22Rv1 (cell line): ENCODE measurements at regions not wholly inside any gene's neighbourhood (a gene's known extent, or its start where the extent isn't known, plus 50 kb on each side); places are given as distances from the start of the nearest gene placed in this dataset.

Source experiments
- H3K27ac ChIP-seq: fragments of 450-650 bp; 2 replicates; pipeline ENCODE4 v1.5.1; 2017
- ZFX ChIP-seq: fragments of 450-650 bp; IDR thresholded peaks from 2 replicates; pipeline ENCODE4 v1.6.1; 2017; ENCODE audit warnings: antibody characterized with exemption, borderline replicate concordance
- TF ChIP-seq, protein P1 (sequence below): fragments of 450-650 bp; IDR thresholded peaks from 2 replicates; pipeline ENCODE4 v1.5.1; 2017; ENCODE audit warnings: mild to moderate bottlenecking

DNA sequence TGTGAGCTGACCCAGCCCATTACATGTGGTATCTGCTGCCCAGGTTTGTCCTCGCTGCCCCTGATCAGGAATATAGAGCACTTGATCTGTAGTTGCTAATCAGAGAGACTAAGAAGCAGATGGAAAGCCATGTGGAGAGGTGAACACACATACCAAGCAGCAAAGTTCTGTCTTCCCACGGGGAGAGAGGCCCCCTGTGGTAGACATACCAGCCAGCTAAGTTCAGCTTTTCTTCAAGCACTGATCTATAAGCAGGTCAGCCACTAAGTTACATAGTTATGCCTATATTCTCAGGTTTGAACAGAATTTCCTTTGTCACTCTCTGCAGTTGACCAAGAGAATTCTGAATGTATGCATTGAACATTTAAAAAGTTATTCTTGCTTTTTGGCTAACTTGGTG is 76.4 kb downstream of the DDX3Y start:
- no peak overlapping the region for H3K27ac ChIP-seq
- TF ChIP-seq ZFX: no peak
- TF ChIP-seq, protein P1, sequence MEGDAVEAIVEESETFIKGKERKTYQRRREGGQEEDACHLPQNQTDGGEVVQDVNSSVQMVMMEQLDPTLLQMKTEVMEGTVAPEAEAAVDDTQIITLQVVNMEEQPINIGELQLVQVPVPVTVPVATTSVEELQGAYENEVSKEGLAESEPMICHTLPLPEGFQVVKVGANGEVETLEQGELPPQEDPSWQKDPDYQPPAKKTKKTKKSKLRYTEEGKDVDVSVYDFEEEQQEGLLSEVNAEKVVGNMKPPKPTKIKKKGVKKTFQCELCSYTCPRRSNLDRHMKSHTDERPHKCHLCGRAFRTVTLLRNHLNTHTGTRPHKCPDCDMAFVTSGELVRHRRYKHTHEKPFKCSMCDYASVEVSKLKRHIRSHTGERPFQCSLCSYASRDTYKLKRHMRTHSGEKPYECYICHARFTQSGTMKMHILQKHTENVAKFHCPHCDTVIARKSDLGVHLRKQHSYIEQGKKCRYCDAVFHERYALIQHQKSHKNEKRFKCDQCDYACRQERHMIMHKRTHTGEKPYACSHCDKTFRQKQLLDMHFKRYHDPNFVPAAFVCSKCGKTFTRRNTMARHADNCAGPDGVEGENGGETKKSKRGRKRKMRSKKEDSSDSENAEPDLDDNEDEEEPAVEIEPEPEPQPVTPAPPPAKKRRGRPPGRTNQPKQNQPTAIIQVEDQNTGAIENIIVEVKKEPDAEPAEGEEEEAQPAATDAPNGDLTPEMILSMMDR: no peak

DNA sequence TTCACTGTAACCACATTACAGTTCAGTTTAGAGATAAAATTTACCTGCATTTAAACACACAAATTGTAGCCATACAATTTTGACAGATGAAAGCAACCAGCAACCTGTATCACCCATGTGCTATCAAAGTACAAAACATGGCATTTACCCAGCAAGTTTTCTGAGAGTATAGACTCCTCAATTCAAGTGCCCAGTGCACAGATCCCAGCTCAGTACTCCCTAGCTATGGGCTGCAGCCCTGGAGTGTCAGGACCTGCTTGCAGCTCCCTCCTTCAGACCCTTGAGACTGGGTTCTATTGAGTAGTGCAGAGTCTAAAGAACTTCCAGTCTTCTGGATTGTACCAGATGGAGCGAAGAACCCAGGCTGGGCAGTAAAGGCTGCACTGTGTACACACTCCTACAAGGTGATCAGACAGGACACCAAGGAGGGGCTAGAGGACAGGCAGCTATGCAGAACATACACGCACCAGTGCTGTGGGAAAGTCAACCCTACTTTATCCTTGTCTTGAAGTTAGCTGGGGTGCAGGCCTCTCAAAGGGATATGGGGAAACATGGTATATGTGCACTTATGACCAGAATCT is 77.7 kb downstream of the DDX3Y start:
- H3K27ac ChIP-seq: no peak overlapping the region
- TF ChIP-seq ZFX: no peak
- TF ChIP-seq, protein P1: no peak

DNA sequence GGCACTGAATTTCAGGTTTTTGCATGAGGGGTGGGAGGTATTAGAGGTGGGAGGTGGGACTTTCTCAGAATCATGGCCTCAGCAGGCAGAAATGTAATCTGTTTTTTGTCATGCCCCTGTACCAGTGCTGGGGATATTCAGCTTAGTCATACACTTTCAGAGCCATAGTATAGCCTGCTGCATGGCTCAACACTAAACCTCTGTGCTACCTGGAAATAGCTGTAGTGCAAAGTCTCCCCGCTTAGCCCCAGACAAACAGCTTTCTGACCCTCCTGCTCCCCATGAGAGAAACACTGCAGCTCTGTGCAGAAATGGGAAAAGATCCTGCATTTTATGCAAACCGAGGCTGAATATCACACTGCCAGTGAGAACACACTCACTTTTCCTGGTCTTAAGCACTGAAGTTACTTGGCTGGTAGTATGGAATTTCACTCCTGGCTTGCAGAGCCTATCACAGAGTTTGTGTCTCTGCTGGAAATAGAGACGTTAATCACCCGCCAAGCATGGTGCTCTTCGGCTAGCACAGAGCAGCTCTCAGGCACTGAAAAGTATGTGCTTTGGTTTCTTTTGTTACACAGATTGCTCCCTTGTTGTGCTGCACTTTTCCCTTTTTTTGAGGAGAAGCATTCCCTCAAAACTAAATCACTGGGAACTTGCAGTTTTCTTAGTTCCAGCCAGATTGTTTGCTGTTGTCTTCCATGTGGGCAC is 80.1 kb downstream of the DDX3Y start:
- TF ChIP-seq, protein P1: no peak
- TF ChIP-seq ZFX: no peak

DNA sequence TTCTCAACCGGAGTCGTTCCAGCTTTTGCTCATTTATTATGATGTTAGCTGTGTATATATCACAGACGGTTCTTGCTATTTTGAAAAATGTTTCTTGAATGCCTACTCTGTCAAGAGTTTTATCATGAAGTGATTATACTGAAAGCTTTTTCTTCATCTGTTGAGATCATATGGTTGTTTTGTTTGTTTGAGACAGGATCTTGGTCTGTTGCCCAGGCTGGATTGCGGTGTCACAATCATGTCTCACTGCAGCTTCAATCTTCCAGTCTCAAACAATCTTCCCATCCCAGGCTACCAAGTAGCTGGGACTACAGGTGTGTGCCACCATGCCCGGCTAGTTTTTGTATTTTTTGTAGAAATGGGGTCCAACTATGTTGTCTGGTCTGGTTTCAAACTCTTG is 112.8 kb downstream of the DDX3Y start:
- TF ChIP-seq ZFX: no peak
- no peak overlapping the region for H3K27ac ChIP-seq

More for the DNA sequence above, 80.1 kb downstream of the DDX3Y start:
- no peak overlapping the region for H3K27ac ChIP-seq

DNA sequence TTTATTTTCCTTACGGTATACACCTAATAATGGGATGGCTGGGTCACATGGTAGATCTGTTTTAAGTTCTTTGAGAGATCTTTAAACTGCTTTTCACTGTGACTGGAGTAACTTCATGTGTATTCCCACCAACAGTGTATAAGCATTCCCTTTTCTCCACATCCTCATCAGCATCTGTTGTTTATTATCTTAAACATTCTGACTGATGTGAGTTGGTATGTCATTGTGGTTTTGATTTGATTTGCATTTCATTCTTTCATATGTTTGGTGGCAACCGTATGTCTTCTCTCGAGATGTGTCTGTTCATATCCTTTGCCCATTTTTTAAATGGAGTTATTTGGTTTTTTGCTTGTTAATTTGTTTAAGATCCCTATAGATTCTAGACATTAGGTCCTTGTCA is 114.8 kb downstream of the DDX3Y start:
- TF ChIP-seq, protein P1: no peak
- no peak for TF ChIP-seq ZFX
- H3K27ac ChIP-seq: no peak overlapping the region

DNA sequence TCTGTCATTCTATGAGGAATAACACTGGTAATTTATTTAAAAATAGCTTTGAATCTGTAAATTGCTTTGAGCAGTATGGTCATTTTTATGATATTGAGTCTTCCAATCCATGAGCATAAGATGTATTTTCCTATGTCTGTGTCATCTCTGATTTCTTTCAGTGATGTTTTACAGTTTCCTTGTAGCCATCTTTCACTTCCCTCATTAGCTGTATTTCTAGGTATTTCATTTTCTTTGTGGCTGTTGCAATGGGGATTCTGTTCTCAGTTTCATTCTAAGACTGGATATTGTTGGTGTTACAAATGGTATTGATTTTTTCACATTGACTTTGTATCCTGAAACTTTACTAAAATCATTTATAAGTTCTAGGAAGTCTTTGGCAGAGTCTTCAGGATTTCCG is 116.2 kb downstream of the DDX3Y start:
- no peak overlapping the region for H3K27ac ChIP-seq
- no peak for TF ChIP-seq ZFX
- TF ChIP-seq, protein P1: no peak

DNA sequence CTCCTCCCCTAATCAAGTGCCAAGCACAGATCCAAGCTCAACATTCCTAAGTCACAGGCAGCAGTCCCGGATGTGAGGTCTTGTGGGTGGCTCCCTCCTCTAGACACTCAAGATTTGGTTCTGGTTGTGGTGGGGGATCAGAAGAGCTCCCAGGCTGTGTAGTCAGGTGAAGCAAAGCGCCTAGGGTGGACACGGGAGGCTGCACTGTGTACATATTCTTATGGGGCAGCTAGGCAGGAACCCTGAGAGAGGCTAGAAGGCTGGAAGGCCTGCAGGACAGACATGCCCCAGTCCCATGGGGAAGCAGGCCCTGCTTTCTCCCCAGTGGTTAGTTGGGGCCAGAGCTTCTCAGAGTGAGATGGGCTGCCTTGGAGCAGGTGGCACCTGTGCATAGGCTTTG is 118.9 kb downstream of the DDX3Y start:
- no peak overlapping the region for H3K27ac ChIP-seq
- TF ChIP-seq, protein P1: no peak
- no peak for TF ChIP-seq ZFX
